ENCODE measurements at regions not wholly inside any gene's neighbourhood (a gene's known extent, or its start where the extent isn't known, plus 50 kb on each side); places are given as distances from the start of the nearest gene placed in this dataset.
"Not testable (repeated sequence)": the region's sequence is repeated elsewhere in the genome, so short reads cannot be mapped to it uniquely, and the experiment has no call there.

GRCh38 chr10:84632866-84633265 is 304.5 kb downstream of the CCSER2 start:
- no peak for DNase-seq

GRCh38 chr10:84634636-84635035 is 306.2 kb downstream of the CCSER2 start:
- DNase-seq: no peak

DNA sequence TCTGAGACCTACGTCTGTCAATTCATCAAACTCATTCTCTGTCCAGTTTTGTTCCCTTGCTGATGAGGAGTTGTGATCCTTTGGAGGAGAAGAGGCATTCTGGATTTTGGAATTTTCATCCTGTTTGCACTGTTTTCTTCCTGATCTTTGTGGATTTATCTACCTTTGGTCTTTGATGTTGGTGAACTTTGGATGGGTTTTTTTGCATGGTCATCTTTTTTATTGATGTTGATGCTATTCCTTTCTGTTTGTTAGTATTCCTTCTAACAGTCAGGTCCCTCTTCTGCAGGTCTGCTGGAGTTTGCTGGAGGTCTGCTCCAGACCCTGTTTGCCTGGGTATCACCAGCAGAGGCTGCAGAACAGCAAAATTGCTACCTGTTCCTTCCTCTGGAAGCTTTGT is 322.2 kb downstream of the CCSER2 start:
- not testable (repeated sequence) for DNase-seq

GRCh38 chr10:84654671-84655070 is 326.3 kb downstream of the CCSER2 start:
- DNase-seq: no peak

DNA sequence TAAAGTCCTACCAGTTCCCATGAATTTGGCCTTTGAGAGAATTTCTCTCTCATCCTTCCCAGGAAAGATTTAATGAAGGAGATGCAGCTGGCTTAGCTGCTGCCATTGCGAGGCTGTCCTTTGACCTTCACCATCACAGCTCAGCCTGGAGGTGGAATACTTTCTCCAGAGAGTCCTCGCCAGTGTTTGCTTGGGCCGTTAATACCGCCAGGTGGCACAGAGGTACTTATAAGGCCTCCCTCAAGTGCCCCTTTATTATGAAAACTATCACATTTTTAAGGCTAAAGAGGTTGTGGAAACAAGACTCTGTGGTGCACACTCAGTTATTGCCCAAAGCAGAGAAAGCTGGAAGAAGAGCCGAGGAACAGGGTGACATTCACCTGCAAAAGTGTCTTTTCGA is 330.6 kb downstream of the CCSER2 start:
- no peak for DNase-seq

DNA sequence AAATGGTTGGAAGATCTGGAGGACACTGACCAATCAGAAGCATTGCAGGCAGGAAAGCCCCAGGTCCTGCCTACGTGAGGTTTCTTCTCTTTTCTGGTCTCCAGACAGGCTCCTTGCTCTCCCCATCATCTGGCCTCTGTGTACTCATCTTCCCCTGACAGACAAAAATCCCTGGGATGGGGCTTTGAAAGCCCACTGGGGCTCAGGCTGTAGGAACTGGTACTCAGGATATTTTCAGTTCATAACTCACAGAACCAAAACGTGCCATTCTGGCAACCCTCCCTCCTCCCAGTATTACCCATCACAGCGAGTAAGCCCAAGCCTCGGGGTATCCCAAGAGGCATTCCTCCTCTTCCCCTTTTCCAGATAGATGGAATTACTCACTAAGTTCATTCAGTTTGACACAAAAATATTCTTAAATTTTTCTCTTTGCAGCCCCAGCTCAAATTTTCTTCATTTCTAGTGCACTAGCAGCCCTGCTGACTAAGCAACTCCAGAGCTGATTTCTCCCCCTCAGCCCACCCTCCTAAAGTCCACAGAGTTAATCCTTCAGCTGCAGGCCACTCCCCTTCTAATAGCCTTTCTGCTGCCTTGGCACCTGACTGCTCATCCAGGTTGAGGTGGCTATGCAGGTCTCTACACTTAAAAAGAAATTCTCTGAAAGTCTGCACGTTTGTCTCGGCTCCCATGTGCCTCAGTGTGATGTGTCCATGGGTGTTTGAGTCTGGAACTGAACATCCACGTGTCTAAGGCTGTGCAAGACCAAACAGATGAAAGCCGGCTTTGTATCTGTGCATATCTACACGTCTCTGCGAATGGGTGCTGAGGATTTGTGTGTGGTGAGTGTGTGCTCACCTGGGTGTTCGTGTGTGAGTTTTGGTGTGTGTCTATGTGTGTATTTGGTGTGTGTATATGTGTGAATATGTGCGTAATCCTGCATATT is 331.4 kb downstream of the CCSER2 start:
- no peak for DNase-seq

- no peak for DNase-seq
These were observed 332.2 kb downstream of the CCSER2 start for GRCh38 chr10:84660450-84661159.

- DNase-seq: no peak
These were observed 336.8 kb downstream of the CCSER2 start for GRCh38 chr10:84665211-84665610.

- no peak for DNase-seq
These were observed 337.6 kb downstream of the CCSER2 start for GRCh38 chr10:84665883-84666463.

DNA sequence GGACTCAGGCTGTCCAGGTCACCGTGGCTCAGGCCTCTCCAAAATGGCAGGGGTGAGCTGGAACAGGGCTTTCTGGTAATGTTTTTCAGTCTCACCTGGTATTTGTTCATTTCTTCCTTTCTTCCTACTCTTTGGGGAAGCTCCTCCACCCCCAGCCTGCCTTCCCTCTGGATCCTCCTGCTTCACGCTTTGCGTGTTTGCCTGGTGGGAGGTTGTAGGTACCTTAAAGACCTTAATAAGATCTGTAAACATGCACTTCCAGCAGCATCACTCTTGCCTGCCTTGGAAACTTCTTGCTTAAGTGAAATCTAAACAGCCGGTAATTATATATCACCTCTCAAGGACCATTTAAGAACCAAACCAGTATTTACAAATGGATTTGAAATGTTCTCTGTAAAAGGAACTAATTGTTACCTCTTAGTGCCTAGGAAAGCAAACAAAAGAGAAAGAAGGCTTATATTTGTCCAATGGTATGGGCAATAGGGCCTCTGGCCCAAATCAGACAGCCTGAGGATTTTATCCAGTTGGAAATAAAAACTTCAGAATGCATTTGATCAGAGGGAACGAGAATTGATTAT is 339.9 kb downstream of the CCSER2 start:
- no peak for DNase-seq

DNA sequence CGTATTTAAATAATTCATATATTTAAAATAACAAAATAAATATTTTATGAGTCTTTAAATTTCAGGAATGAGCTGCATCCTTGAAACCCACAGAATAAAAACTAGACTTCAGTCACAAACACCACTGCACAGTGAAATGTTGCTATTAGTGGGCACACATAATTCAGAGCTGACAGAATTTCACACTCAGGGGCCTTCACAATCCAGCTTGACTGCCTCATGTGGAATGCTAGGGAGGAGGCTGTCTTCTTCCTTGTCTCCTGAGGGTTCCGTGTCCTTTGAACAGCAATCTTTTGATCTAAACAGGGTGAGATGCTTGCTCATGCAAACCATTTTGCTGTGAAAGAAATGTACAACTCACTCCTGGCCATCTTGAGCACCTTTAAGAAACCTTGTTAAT is 346.7 kb downstream of the CCSER2 start:
- DNase-seq: no peak

DNA sequence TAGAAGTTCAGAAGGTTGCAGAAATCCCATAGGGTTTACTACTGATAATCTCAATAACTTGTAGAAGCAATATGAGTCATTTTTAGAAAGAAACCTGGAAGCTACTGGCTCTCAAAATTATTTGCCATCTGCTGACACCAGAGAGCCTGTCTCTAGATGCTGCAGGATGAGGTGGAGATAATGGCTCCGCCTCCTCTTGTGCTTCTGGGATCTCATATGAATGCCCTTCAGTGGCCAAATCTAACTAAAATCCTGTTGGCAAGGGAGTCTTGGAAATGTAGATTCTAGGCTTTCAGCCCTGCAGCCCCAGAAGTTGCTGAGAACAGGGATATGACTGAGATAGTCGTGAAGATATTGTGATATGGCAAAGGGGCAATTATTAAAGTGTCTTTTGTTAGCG is 348.1 kb downstream of the CCSER2 start:
- no peak for DNase-seq

DNA sequence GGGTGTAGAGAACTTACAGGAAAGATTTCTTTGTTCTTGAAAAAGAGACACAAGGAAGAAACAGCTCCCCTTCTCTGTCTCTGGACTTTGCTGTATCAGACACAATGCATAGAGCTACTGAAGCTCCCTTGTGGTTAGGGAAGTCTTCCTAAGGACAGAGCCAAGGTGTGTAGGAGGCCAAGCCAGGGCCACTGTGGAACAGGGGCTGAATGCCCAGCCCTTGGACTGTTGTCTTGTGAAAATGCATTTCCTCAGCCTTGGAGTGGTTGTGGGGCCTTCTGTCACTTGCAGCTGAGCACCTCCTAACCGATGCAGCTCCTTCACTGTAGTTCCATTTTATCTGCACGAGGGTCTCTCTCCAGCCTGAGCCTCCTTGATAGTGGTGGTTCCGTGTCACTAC is 353.4 kb downstream of the CCSER2 start:
- no peak for DNase-seq

GRCh38 chr10:84683550-84683949 is 355.2 kb downstream of the CCSER2 start:
- DNase-seq: no peak

DNA sequence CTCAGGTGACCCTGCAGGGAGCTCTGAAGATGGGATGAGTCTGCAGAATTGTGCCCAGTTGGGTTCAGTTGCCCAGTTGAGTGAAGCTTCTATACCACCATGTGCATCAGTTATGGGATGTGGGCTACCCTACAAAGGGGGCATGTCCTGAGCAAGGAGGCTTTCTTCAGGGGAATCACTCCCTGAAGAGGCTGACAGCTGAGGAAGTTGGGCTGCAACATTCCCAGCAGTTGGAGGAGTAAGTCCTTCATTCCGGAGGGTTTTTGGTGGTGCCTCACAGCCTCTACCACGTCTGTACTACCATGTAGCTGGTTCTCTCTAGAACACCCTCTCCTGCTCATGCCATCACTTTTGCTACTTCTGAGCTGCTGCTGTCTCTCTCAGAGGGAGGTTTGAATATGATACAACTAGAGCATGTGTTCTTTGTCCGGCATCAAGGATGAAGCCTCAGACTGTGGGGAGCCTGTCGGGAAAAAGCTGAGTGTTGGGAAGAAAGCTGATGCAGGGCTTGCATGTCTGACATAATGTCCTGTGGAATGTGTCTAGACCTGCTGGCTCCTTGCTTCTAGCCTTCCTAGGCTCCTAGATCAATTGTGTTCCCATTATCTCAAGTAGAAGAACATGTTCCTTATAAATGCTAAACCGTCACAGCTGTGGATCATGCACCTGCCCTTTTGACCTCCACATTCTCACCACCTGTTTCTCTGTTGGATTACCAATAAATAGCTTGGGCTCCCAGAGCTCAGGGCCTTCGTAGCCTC is 355.8 kb downstream of the CCSER2 start:
- no peak for DNase-seq

DNA sequence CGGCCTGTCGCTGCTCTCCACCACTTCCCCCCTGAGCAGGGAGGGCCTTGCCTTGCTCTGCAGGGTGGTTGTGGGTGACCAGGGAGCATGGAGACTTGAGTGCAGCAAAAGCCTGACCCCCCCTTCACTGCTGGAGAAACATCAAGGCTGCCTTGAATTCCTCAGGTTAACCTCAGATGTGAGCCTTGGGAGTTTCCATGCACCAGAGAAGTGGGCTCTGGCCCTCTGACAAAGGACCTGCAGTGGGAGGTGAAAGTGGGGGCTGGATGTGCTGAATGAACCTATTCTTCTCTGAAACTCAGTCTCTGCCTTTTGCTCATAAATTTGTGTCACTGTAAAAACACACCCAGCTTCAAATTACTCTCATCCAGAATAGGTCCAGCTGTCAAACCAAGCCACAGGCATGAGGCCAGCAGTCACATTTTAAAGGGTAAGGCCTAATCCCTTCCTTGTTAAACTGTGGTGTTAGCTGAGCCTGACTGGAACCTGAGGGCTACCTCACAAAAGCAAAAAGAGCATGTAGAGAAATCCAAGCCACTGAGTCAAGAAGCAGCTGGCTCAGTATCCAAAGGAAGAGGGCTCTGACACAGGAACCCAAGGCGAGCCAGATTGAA is 356.8 kb downstream of the CCSER2 start:
- no peak for DNase-seq

DNA sequence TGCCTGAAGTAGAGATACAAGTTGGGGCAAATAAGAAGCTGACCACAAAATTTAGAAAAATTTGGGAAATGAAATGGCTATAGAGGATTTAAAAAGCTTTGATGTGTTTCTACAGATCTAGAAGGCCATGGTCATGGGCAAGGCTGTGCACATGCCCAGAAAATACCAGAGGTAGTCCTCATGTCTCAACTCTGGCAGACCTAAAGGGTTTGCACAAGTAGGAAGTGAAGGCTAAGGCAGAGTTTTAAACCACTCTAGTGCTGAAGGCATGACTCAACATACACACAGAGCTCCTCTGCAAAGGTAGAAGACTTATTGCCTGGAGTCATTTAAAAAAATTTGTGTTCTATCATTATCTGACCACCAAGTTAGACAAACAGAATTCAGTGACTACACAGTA is 364.6 kb downstream of the CCSER2 start:
- no peak for DNase-seq

DNA sequence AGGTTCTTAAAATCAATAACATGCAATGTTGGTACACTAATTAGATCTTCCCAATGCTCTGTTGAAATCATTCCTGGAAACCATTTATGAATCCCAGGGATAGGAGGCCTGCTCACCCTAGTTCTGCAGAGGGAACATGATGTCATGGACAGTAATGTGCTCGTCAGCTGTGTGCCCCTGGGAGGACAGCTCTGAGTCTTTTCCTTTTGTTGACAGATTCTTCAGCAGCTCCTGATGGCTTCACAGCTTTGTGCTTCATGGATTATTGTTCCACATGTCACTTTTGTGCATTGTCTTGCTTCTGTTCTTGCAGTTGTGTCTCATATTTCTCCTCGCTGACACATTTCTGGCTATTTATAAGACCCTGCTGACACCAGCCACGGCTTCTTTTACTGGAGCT is 367.5 kb downstream of the CCSER2 start:
- DNase-seq: no peak

DNA sequence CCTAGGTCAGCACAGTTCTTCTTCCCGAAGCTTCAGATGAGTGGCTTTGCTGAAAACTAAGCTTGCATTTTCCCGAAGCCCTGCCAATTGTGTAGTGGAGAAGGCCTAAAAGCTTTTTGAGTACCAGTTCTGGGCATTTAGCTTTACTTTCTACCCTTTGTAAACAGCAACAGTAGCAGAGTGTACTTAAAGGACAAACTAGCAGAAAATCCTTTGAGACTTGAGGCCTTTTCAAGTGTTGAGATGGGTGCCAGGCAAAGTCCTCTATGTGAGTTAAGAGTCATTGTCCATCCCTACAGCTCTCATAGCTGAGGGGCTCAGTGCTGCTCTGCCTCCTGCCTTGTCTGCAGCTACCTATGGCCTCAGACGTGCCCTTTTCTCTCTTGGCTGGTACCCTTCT is 368.2 kb downstream of the CCSER2 start:
- no peak for DNase-seq

GRCh38 chr10:84698989-84699388 is 370.6 kb downstream of the CCSER2 start:
- DNase-seq: no peak

All from hypothalamus (tissue), 51 donors.